Muscle layer of duodenum (tissue), 2 donors: ENCODE measurements at regions not wholly inside any gene's neighbourhood (a gene's known extent, or its start where the extent isn't known, plus 50 kb on each side); places are given as distances from the start of the nearest gene placed in this dataset.
"Not testable (repeated sequence)": the region's sequence is repeated elsewhere in the genome, so short reads cannot be mapped to it uniquely, and the experiment has no call there.

ENCODE experiments used
- H3K27ac ChIP-seq: one replicate; pipeline ENCODE4 v1.7.0; 2013; ENCODE audit warnings: mild to moderate bottlenecking, low read length
- H3K27me3 ChIP-seq: one replicate; pipeline ENCODE4 v1.7.0; 2013; ENCODE audit warnings: low read depth, mild to moderate bottlenecking, control low read depth, low read length
- H3K36me3 ChIP-seq, 2 donors: one replicate each; pipeline ENCODE4 v1.7.0; 2013; ENCODE audit warnings: low read length in 2 of 2, control low read depth in 1 of 2, mild to moderate bottlenecking in 1 of 2; ENCODE audit not compliant: insufficient read depth in 2 of 2, control insufficient read depth in 1 of 2
- H3K4me1 ChIP-seq, 2 donors: one replicate each; pipeline ENCODE4 v1.7.0; 2013; ENCODE audit warnings: low read length in 2 of 2, mild to moderate bottlenecking in 2 of 2, control low read depth in 1 of 2, moderate library complexity in 1 of 2; ENCODE audit not compliant: insufficient read depth in 2 of 2, control insufficient read depth in 1 of 2
- H3K4me3 ChIP-seq, 2 donors: one replicate each; pipeline ENCODE4 v1.7.0; 2013; ENCODE audit warnings: low read length in 2 of 2, low read depth in 1 of 2, mild to moderate bottlenecking in 1 of 2
- H3K9me3 ChIP-seq, 2 donors: one replicate each; pipeline ENCODE4 v1.7.0; 2013; ENCODE audit warnings: low read length in 2 of 2, control low read depth in 1 of 2, mild to moderate bottlenecking in 1 of 2; ENCODE audit not compliant: control insufficient read depth in 1 of 2
- donor health status: healthy.

GRCh38 chr5:136545031-136545430 lies 179.7 kb upstream of the TRPC7 start:
- not testable (repeated sequence) for H3K9me3 ChIP-seq, H3K4me1 ChIP-seq, H3K27ac ChIP-seq, H3K36me3 ChIP-seq, H3K4me3 ChIP-seq, H3K27me3 ChIP-seq

- Histone ChIP-seq H3K27me3 (no peaks in the 10 kb centered on the region), H3K36me3 (no peaks in the 10 kb centered on the region), H3K4me1 (no peaks in the 10 kb centered on the region), H3K27ac (no peak overlapping the region), H3K4me3 (no peak overlapping the region), H3K9me3 (no peaks in the 10 kb centered on the region)
Measured at GRCh38 chr5:136538534-136538933, 173.2 kb upstream of the TRPC7 start.

- Histone ChIP-seq H3K4me3 (no peak overlapping the region), H3K27ac (no peak overlapping the region), H3K4me1 (no peaks in the 10 kb centered on the region), H3K36me3 (no peaks in the 10 kb centered on the region), H3K27me3 (no peaks in the 10 kb centered on the region), H3K9me3 (no peaks in the 10 kb centered on the region)
Measured at GRCh38 chr5:136529081-136529480, 163.7 kb upstream of the TRPC7 start.

GRCh38 chr5:136528481-136529030 lies 163.2 kb upstream of the TRPC7 start:
- no peaks in the 10 kb centered on the region for H3K9me3 ChIP-seq
- H3K27me3 ChIP-seq, result no peaks in the 10 kb centered on the region
- H3K4me3 ChIP-seq, result no peak overlapping the region
- H3K36me3 ChIP-seq, result no peaks in the 10 kb centered on the region
- no peak overlapping the region for H3K27ac ChIP-seq
- H3K4me1 ChIP-seq, result no peaks in the 10 kb centered on the region

GRCh38 chr5:136527311-136527710 lies 162.0 kb upstream of the TRPC7 start:
- Histone ChIP-seq H3K4me3 (no peak overlapping the region), H3K27me3 (no peaks in the 10 kb centered on the region), H3K4me1 (no peaks in the 10 kb centered on the region), H3K27ac (no peak overlapping the region), H3K9me3 (no peaks in the 10 kb centered on the region), H3K36me3 (no peaks in the 10 kb centered on the region)

GRCh38 chr5:136526791-136527190 lies 161.4 kb upstream of the TRPC7 start:
- no peaks in the 10 kb centered on the region for H3K27me3 ChIP-seq
- H3K9me3 ChIP-seq, result no peaks in the 10 kb centered on the region
- H3K4me3 ChIP-seq, result no peak overlapping the region
- H3K4me1 ChIP-seq, result no peaks in the 10 kb centered on the region
- no peaks in the 10 kb centered on the region for H3K36me3 ChIP-seq
- H3K27ac ChIP-seq, result no peak overlapping the region

- H3K9me3 ChIP-seq, result no peaks in the 10 kb centered on the region
- H3K27me3 ChIP-seq, result no peaks in the 10 kb centered on the region
- no peak overlapping the region for H3K27ac ChIP-seq
- H3K36me3 ChIP-seq, result no peaks in the 10 kb centered on the region
- H3K4me1 ChIP-seq, result no peaks in the 10 kb centered on the region
- H3K4me3 ChIP-seq, result no peak overlapping the region
Measured at GRCh38 chr5:136526021-136526420, 160.7 kb upstream of the TRPC7 start.

- no peaks in the 10 kb centered on the region for H3K9me3 ChIP-seq
- no peaks in the 10 kb centered on the region for H3K4me1 ChIP-seq
- H3K4me3 ChIP-seq, result no peak overlapping the region
Measured at GRCh38 chr5:136525597-136525996, 160.3 kb upstream of the TRPC7 start.

GRCh38 chr5:136522217-136522956 lies 157.0 kb upstream of the TRPC7 start:
- no peaks in the 10 kb centered on the region for H3K36me3 ChIP-seq

More at GRCh38 chr5:136525597-136525996, 160.3 kb upstream of the TRPC7 start:
- Histone ChIP-seq H3K27me3 (no peaks in the 10 kb centered on the region), H3K36me3 (no peaks in the 10 kb centered on the region), H3K27ac (no peak overlapping the region)

GRCh38 chr5:136521696-136522095 lies 156.4 kb upstream of the TRPC7 start:
- no peak overlapping the region for H3K4me3 ChIP-seq
- H3K36me3 ChIP-seq, result no peaks in the 10 kb centered on the region
- H3K4me1 ChIP-seq, result no peaks in the 10 kb centered on the region

More at GRCh38 chr5:136522217-136522956, 157.0 kb upstream of the TRPC7 start:
- no peak overlapping the region for H3K27ac ChIP-seq
- no peaks in the 10 kb centered on the region for H3K9me3 ChIP-seq
- H3K4me1 ChIP-seq, result no peaks in the 10 kb centered on the region
- no peak overlapping the region for H3K4me3 ChIP-seq
- no peaks in the 10 kb centered on the region for H3K27me3 ChIP-seq

GRCh38 chr5:136518814-136519213 lies 153.5 kb upstream of the TRPC7 start:
- no peaks in the 10 kb centered on the region for H3K36me3 ChIP-seq
- H3K9me3 ChIP-seq, result no peaks in the 10 kb centered on the region
- H3K27ac ChIP-seq, result no peak overlapping the region
- H3K4me1 ChIP-seq, result no peaks in the 10 kb centered on the region
- no peak overlapping the region for H3K4me3 ChIP-seq
- no peaks in the 10 kb centered on the region for H3K27me3 ChIP-seq

More at GRCh38 chr5:136521696-136522095, 156.4 kb upstream of the TRPC7 start:
- H3K9me3 ChIP-seq, result no peaks in the 10 kb centered on the region
- H3K27me3 ChIP-seq, result no peaks in the 10 kb centered on the region
- H3K27ac ChIP-seq, result no peak overlapping the region

- no peak overlapping the region for H3K4me3 ChIP-seq
- no peaks in the 10 kb centered on the region for H3K27me3 ChIP-seq
- H3K9me3 ChIP-seq, result no peaks in the 10 kb centered on the region
- no peaks in the 10 kb centered on the region for H3K4me1 ChIP-seq
- H3K36me3 ChIP-seq, result no peaks in the 10 kb centered on the region
- H3K27ac ChIP-seq, result no peak overlapping the region
Measured at GRCh38 chr5:136518174-136518573, 152.8 kb upstream of the TRPC7 start.
